ENCODE measurements at regions not wholly inside any gene's neighbourhood (a gene's known extent, or its start where the extent isn't known, plus 50 kb on each side); places are given as distances from the start of the nearest gene placed in this dataset.

DNA sequence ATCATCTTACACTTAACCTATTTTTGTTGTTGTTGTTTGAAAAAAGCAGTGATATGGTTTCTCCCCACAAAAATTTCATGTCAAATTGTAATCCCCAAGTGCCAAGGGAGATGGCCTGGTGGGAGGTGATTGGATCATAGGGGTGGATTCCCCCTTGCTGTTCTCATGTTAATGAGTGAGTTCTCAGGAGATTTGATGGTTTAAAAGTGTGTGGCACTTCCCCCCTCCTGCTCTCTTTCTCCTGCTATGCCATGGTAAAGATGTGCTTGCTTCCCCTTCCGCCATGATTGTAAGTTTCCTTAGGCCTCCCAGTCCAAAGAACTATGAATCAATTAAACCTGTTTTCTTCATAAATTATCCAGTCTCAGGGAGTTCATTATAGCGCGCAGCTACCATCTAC is 1362.7 kb upstream of the FAM98A start:
- Histone ChIP-seq H3K4me3 (no peak overlapping the region), H3K4me1 (no peaks in the 10 kb centered on the region), H3K36me3 (no peaks in the 10 kb centered on the region), H3K27me3 (ENCODE audit: low read depth) (no peaks in the 10 kb centered on the region), H3K9me3 (replicated peaks) (peaks cover 12% of the 10 kb centered on the region), H3K27ac (replicated peaks) (no peak overlapping the region)
- no peak for DNase-seq
- intact Hi-C loops (cut with micrococcal nuclease) = no loop called here
- TF ChIP-seq CTCF (IDR thresholded peaks at IDR 0.05; ENCODE audit: borderline replicate concordance) = no peak

DNA sequence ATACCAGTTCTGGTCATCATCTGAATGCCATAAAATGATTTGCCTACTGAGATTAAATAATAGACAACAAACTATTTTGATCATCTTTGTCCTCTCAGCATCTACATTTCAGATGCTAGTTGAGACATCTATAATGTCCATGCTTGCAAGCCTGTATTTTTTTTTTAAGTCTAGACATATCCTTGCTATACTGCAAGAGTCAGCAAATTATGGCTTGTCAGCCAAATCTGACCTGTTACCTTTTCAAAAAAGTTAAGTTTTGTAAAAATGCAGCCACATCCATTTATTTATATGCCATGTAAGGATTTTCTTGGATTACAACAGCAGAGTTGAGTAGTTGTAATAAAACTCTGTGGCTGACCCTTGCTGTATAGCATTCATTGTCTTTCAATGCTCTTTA is 1355.7 kb upstream of the FAM98A start:
- no peaks in the 10 kb centered on the region for H3K36me3 ChIP-seq
- no peaks in the 10 kb centered on the region for H3K4me1 ChIP-seq
- H3K27me3 ChIP-seq (ENCODE audit: low read depth) = no peaks in the 10 kb centered on the region
- no peak overlapping the region for H3K4me3 ChIP-seq
- intact Hi-C loops (cut with micrococcal nuclease) = no loop called here
- H3K27ac ChIP-seq (replicated peaks) = no peak overlapping the region
- DNase-seq = no peak
- TF ChIP-seq CTCF (IDR thresholded peaks at IDR 0.05; ENCODE audit: borderline replicate concordance) = no peak
- H3K9me3 ChIP-seq (replicated peaks) = peaks cover 14% of the 10 kb centered on the region

- intact Hi-C loops (cut with micrococcal nuclease) = no loop called here
- no peak for TF ChIP-seq CTCF (IDR thresholded peaks at IDR 0.05; ENCODE audit: borderline replicate concordance)
These were observed 1351.7 kb upstream of the FAM98A start for GRCh38 chr2:34950797-34951196.

GRCh38 chr2:34949316-34949715 is 1350.2 kb upstream of the FAM98A start:
- H3K36me3 ChIP-seq = no peaks in the 10 kb centered on the region
- intact Hi-C loops (cut with micrococcal nuclease) = no loop called here
- no peak for DNase-seq
- no peak overlapping the region for H3K4me3 ChIP-seq
- H3K4me1 ChIP-seq = no peaks in the 10 kb centered on the region
- peaks cover 26% of the 10 kb centered on the region for H3K9me3 ChIP-seq (replicated peaks)
- no peak for TF ChIP-seq CTCF (IDR thresholded peaks at IDR 0.05; ENCODE audit: borderline replicate concordance)
- H3K27me3 ChIP-seq (ENCODE audit: low read depth) = no peaks in the 10 kb centered on the region
- no peak overlapping the region for H3K27ac ChIP-seq (replicated peaks)

More at GRCh38 chr2:34950797-34951196, 1351.7 kb upstream of the FAM98A start:
- Histone ChIP-seq H3K27me3 (ENCODE audit: low read depth) (no peaks in the 10 kb centered on the region), H3K36me3 (no peaks in the 10 kb centered on the region), H3K27ac (replicated peaks) (no peak overlapping the region), H3K9me3 (replicated peaks) (peaks cover 26% of the 10 kb centered on the region), H3K4me1 (no peaks in the 10 kb centered on the region), H3K4me3 (no peak overlapping the region)
- no peak for DNase-seq

DNA sequence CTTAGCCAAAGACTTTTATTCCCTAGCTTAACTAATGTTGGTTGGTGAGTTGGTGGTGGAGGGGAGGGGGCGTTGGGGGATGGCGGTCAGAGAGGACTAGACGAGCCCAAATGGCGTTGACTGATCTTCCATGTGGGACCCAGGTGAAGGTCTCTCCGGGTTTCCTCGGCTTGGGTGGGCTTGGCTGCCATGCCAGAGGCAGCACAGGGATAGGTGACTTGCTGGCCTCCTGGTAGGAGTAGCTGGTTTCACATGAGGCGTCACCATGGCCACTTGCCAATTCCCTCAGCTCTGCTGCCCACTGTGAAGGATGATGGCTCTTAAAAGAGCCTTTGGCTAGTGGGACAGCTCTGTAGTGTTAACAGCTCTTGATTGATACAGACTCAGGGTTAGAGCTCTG is 1337.0 kb upstream of the FAM98A start:
- peaks cover 9% of the 10 kb centered on the region for H3K9me3 ChIP-seq (replicated peaks)
- no peak overlapping the region for H3K4me3 ChIP-seq
- no peaks in the 10 kb centered on the region for H3K4me1 ChIP-seq
- no peak overlapping the region for H3K27ac ChIP-seq (replicated peaks)
- intact Hi-C loops (cut with micrococcal nuclease) = no loop called here
- no peak for TF ChIP-seq CTCF (IDR thresholded peaks at IDR 0.05; ENCODE audit: borderline replicate concordance)
- no peaks in the 10 kb centered on the region for H3K27me3 ChIP-seq (ENCODE audit: low read depth)
- H3K36me3 ChIP-seq = no peaks in the 10 kb centered on the region
- DNase-seq = no peak

GRCh38 chr2:34912084-34912483 is 1313.0 kb upstream of the FAM98A start:
- H3K36me3 ChIP-seq = no peaks in the 10 kb centered on the region
- H3K4me3 ChIP-seq = no peak overlapping the region
- peaks cover 14% of the 10 kb centered on the region for H3K9me3 ChIP-seq (replicated peaks)
- DNase-seq = no peak
- no peaks in the 10 kb centered on the region for H3K4me1 ChIP-seq
- H3K27me3 ChIP-seq (ENCODE audit: low read depth) = no peaks in the 10 kb centered on the region
- no peak for TF ChIP-seq CTCF (IDR thresholded peaks at IDR 0.05; ENCODE audit: borderline replicate concordance)
- no peak overlapping the region for H3K27ac ChIP-seq (replicated peaks)
- intact Hi-C loops (cut with micrococcal nuclease) = no loop called here

All from left ventricle myocardium inferior (tissue), 1 donor.